ENCODE measurements at regions not wholly inside any gene's neighbourhood (a gene's known extent, or its start where the extent isn't known, plus 50 kb on each side); places are given as distances from the start of the nearest gene placed in this dataset.

DNA sequence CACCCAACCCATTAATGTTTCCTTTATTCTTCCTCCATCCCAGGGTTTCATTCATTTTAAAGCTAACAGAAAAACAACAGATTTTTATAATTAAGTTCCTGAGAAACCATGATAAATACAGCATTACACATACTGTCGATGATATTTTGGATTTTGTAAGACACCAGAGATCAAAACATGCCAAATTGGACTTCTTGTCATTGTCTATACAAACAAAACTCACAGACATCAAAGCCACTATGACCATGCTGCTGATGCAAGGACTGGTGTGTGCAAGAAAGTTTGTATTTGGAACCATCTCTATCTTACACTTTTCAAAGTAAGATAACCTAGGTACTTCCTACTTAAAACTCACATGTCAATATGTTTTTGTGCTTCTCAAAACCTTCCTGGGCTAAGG lies 294.0 kb upstream of the UGT8 start:
- Histone ChIP-seq H3K4me3 (replicated peaks in 1 of 3; ENCODE audit: low read depth in 2 of 3, low read length in 3 of 3) (no peak overlapping the region), H3K36me3 (replicated peaks in 1 of 2; ENCODE audit: control insufficient read depth in 1 of 2, insufficient read depth in 2 of 2, low read length in 2 of 2) (no peaks in the 10 kb centered on the region), H3K9me3 (replicated peaks in 1 of 2; ENCODE audit: control insufficient read depth in 1 of 2, insufficient read depth in 1 of 2, low read length in 2 of 2) (no peaks in the 10 kb centered on the region), H3K27ac (ENCODE audit: low read depth in 1 of 2, low read length in 2 of 2) (no peak overlapping the region), H3K27me3 (ENCODE audit: control insufficient read depth in 2 of 2, insufficient read depth in 2 of 2, low read length in 2 of 2) (no peaks in the 10 kb centered on the region), H3K4me2 (replicated peaks; ENCODE audit: extremely low read depth, low read length, poor library complexity, severe bottlenecking) (no peak overlapping the region), H3K4me1 (ENCODE audit: control insufficient read depth in 1 of 2, insufficient read depth in 2 of 2, low read length in 2 of 2) (no peaks in the 10 kb centered on the region), H3K79me2 (ENCODE audit: insufficient read depth, low read length) (no peaks in the 10 kb centered on the region), H4K20me1 (ENCODE audit: insufficient read depth, low read length) (no peaks in the 10 kb centered on the region), H3K9ac (ENCODE audit: insufficient read depth, low read length, poor library complexity, severe bottlenecking) (no peak overlapping the region), H2AFZ (ENCODE audit: insufficient read depth, low read depth, low read length, poor library complexity, severe bottlenecking) (no peak overlapping the region)
- TF ChIP-seq, protein P1, sequence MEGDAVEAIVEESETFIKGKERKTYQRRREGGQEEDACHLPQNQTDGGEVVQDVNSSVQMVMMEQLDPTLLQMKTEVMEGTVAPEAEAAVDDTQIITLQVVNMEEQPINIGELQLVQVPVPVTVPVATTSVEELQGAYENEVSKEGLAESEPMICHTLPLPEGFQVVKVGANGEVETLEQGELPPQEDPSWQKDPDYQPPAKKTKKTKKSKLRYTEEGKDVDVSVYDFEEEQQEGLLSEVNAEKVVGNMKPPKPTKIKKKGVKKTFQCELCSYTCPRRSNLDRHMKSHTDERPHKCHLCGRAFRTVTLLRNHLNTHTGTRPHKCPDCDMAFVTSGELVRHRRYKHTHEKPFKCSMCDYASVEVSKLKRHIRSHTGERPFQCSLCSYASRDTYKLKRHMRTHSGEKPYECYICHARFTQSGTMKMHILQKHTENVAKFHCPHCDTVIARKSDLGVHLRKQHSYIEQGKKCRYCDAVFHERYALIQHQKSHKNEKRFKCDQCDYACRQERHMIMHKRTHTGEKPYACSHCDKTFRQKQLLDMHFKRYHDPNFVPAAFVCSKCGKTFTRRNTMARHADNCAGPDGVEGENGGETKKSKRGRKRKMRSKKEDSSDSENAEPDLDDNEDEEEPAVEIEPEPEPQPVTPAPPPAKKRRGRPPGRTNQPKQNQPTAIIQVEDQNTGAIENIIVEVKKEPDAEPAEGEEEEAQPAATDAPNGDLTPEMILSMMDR (IDR thresholded peaks at IDR 0.05), result no peak
- Mint-ChIP-seq H3K36me3 (no peaks in the 10 kb centered on the region), H3K4me1 (no peaks in the 10 kb centered on the region), H3K4me3 (no peak overlapping the region), H3K27me3 (ENCODE audit: low read depth in 3 of 3) (peaks cover 0 to 2% (median 0%) of the 10 kb centered on the region in 3 donors), H3K27ac (no peak overlapping the region), H3K9me3 (peaks cover 0 to 5% (median 0%) of the 10 kb centered on the region in 7 donors)
- intact Hi-C loops (cut with micrococcal nuclease), result no loop called here
- no peak for DNase-seq
- no CpG with 5 or more reads among the region's 1 CpG for WGBS (ENCODE audit: insufficient coverage)

DNA sequence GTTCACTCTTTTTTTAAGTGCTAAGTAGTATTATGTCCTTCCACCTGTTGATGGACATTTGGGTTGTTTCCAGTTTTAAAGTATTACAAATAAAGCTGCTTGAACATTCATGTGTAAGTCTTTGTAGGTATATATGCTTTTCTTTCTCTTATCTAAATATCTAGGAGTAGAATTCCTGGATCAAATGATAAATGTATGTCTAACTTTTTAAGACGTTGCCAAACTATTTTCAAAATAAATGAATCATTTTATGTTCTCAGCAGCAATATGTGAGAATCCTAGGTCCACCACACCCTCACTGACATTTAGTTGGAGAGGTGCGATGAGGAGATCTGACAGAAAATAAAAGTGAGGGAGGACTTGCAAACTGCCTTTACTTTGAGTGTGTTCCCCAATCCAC lies 291.7 kb upstream of the UGT8 start:
- no peaks in the 10 kb centered on the region for H3K4me1 ChIP-seq (ENCODE audit: control insufficient read depth in 1 of 2, insufficient read depth in 2 of 2, low read length in 2 of 2)
- WGBS (ENCODE audit: insufficient coverage), result no CpG with 5 or more reads among the region's 2 CpGs
- DNase-seq, result no peak
- Mint-ChIP-seq H3K4me1 (no peaks in the 10 kb centered on the region), H3K27ac (no peak overlapping the region), H3K36me3 (no peaks in the 10 kb centered on the region), H3K27me3 (ENCODE audit: low read depth in 3 of 3) (no peaks in the 10 kb centered on the region), H3K9me3 (peaks cover 0 to 2% (median 0%) of the 10 kb centered on the region in 7 donors), H3K4me3 (no peak overlapping the region)
- H3K27ac ChIP-seq (ENCODE audit: low read depth in 1 of 2, low read length in 2 of 2), result no peak overlapping the region
- H3K9ac ChIP-seq (ENCODE audit: insufficient read depth, low read length, poor library complexity, severe bottlenecking), result no peak overlapping the region
- H3K79me2 ChIP-seq (ENCODE audit: insufficient read depth, low read length), result no peaks in the 10 kb centered on the region
- no peaks in the 10 kb centered on the region for H4K20me1 ChIP-seq (ENCODE audit: insufficient read depth, low read length)
- H3K9me3 ChIP-seq (replicated peaks in 1 of 2; ENCODE audit: control insufficient read depth in 1 of 2, insufficient read depth in 1 of 2, low read length in 2 of 2), result no peaks in the 10 kb centered on the region
- H2AFZ ChIP-seq (ENCODE audit: insufficient read depth, low read depth, low read length, poor library complexity, severe bottlenecking), result no peak overlapping the region
- no peak overlapping the region for H3K4me2 ChIP-seq (replicated peaks; ENCODE audit: extremely low read depth, low read length, poor library complexity, severe bottlenecking)
- intact Hi-C loops (cut with micrococcal nuclease), result no loop called here
- H3K36me3 ChIP-seq (replicated peaks in 1 of 2; ENCODE audit: control insufficient read depth in 1 of 2, insufficient read depth in 2 of 2, low read length in 2 of 2), result no peaks in the 10 kb centered on the region
- no peak overlapping the region for H3K4me3 ChIP-seq (replicated peaks in 1 of 3; ENCODE audit: low read depth in 2 of 3, low read length in 3 of 3)
- no peaks in the 10 kb centered on the region for H3K27me3 ChIP-seq (ENCODE audit: control insufficient read depth in 2 of 2, insufficient read depth in 2 of 2, low read length in 2 of 2)
- TF ChIP-seq, protein P1 (IDR thresholded peaks at IDR 0.05), result no peak

Measured in CD14-positive monocyte (primary cell).